Kidney (tissue), 13 donors: ENCODE measurements at regions not wholly inside any gene's neighbourhood (a gene's known extent, or its start where the extent isn't known, plus 50 kb on each side); places are given as distances from the start of the nearest gene placed in this dataset.
"Not testable (repeated sequence)": the region's sequence is repeated elsewhere in the genome, so short reads cannot be mapped to it uniquely, and the experiment has no call there.

Experiments
- DNase-seq, 5 donors: peaks; one replicate each; pipeline ENCODE4 v3.0.0-alpha.2; 2013 to 2020
- FAIRE-seq: peaks from 2 replicates; lab custom pipeline; 2012; peaks lifted over from hg19 to GRCh38; lab: Jason Lieb, UNC
- H3K27ac ChIP-seq, 2 donors: one replicate each; pipeline ENCODE4 v1.7.0; 2013; ENCODE audit warnings: low read depth in 2 of 2, low read length in 2 of 2, inconsistent platforms in 1 of 2
- H3K27me3 ChIP-seq: one replicate; pipeline ENCODE4 v1.7.1; 2013; ENCODE audit warnings: low read length, inconsistent platforms; ENCODE audit not compliant: control insufficient read depth, insufficient read depth
- H3K36me3 ChIP-seq, 3 donors: one replicate each; pipeline versions ENCODE4 v1.7.0 to v1.7.1; 2013; ENCODE audit warnings: low read length in 3 of 3, control low read depth in 1 of 3, inconsistent platforms in 1 of 3; ENCODE audit not compliant: insufficient read depth in 3 of 3, control insufficient read depth in 2 of 3
- H3K4me1 ChIP-seq, 3 donors: one replicate each; pipeline versions ENCODE4 v1.7.0 to v1.7.1; 2013; ENCODE audit warnings: low read length in 3 of 3, inconsistent platforms in 1 of 3, low read depth in 1 of 3; ENCODE audit not compliant: control insufficient read depth in 2 of 3, insufficient read depth in 2 of 3
- H3K4me3 ChIP-seq, 3 donors: one replicate each; pipeline versions ENCODE4 v1.7.0 to v1.8.1; 2013; ENCODE audit warnings: low read length in 3 of 3, control low read depth in 1 of 3, inconsistent platforms in 1 of 3
- H3K9ac ChIP-seq, 3 donors: one replicate each; pipeline versions ENCODE4 v1.7.0 to v1.7.1; 2013; ENCODE audit warnings: low read length in 3 of 3, control low read depth in 1 of 3, inconsistent platforms in 1 of 3
- H3K9me3 ChIP-seq, 3 donors: one replicate each; pipeline versions ENCODE4 v1.7.0 to v1.7.1; 2013; ENCODE audit warnings: low read length in 3 of 3, control low read depth in 1 of 3, inconsistent platforms in 1 of 3; ENCODE audit not compliant: control insufficient read depth in 2 of 3, insufficient read depth in 1 of 3
- intact Hi-C: fragments of 100-400 bp; cut with DNase I; formaldehyde crosslinking; loops from one replicate; pipeline ENCODE4 v1.11.1; 2022
- TF ChIP-seq, protein P1 (sequence below): IDR thresholded peaks from 3 replicates; pipeline ENCODE4 v1.5.1; 2012; ENCODE audit warnings: mild to moderate bottlenecking, moderate library complexity, borderline replicate concordance; ENCODE audit not compliant: insufficient read depth; ENCODE audit errors: extremely low read depth
- donor health status: control.
- donor health status: control.
- donor health status: control.
- donor health status: control.
- donor health status: control.
- donor health status: DM: yes; HTN: yes; CAD: no.
- donor health status: Normal renal cell carcinoma (clear cell type).

DNA sequence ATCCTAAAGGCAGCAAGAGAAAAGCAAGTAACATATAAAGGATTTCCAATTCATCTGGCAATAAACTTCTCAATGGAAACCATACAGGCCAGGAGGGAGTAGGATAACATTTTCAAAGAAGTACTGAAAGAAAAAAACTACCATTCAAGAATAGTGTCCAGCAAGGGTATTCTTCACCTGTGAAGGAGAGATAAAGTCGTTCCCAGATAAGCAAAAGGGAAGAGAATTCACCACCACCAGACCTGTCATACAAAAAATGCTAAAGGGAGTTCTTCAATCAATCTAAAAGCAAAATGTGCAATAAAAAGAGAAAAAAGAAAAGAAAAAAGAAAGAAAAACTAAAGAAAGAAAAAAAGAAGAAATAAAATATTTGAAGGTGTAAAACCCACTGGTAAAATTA, 228.9 kb upstream of the AMIGO2 start:
- FAIRE-seq: no peak

DNA sequence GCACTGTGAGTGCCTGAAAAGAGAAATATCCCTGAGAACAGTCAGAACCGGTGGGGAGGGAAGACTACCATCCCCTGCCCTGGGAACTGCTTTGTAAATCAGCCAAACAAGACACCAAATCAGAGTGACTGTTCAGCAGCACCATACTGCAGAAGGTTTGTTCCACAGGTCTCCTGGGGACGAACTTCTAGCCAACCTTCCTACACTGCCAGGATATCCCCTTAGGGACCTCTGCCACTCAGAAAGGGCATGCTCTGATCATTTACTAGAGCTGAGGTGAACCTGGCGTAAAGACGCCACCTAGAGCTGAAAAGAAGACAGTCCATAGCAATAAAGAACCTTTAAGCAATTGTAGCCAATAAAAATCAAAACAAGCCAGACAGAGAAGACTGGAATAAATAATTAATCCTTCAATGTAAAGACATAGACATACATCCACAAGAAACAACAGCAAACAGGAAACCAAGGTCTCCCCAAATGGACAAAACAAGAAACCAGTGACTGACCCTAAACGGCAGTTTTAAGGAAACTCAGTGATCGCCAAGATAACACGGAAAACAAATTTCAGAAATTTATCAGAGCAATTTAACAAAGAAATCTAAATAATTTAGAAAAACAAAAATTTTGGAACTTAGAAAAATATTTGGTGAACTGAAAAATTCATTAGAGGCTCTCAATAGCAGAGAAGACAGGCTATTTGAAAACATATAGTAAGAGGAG, 228.1 kb upstream of the AMIGO2 start:
- no peak overlapping the region for H3K27ac ChIP-seq
- no peaks in the 10 kb centered on the region for H3K36me3 ChIP-seq
- DNase-seq (peak in 3 of 5 donors; percentile 20 to 56 (median 41)), FAIRE-seq (no peak)
- H3K4me1 ChIP-seq: no peaks in the 10 kb centered on the region
- H3K9me3 ChIP-seq: no peaks in the 10 kb centered on the region
- intact Hi-C loops: loop anchor here (10.0 kb wide), 1 partner anchor 273 kb away; no protein-coding TSS in a partner anchor
- H3K4me3 ChIP-seq: no peak overlapping the region
- H3K9ac ChIP-seq: no peak overlapping the region
- H3K27me3 ChIP-seq: no peaks in the 10 kb centered on the region
- TF ChIP-seq, protein P1, sequence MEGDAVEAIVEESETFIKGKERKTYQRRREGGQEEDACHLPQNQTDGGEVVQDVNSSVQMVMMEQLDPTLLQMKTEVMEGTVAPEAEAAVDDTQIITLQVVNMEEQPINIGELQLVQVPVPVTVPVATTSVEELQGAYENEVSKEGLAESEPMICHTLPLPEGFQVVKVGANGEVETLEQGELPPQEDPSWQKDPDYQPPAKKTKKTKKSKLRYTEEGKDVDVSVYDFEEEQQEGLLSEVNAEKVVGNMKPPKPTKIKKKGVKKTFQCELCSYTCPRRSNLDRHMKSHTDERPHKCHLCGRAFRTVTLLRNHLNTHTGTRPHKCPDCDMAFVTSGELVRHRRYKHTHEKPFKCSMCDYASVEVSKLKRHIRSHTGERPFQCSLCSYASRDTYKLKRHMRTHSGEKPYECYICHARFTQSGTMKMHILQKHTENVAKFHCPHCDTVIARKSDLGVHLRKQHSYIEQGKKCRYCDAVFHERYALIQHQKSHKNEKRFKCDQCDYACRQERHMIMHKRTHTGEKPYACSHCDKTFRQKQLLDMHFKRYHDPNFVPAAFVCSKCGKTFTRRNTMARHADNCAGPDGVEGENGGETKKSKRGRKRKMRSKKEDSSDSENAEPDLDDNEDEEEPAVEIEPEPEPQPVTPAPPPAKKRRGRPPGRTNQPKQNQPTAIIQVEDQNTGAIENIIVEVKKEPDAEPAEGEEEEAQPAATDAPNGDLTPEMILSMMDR: peak; percentile 63

More for the DNA sequence above, 228.9 kb upstream of the AMIGO2 start:
- Histone ChIP-seq H3K4me3 (no peak overlapping the region), H3K36me3 (no peaks in the 10 kb centered on the region), H3K27me3 (no peaks in the 10 kb centered on the region), H3K9me3 (no peaks in the 10 kb centered on the region), H3K4me1 (no peaks in the 10 kb centered on the region), H3K9ac (no peak overlapping the region), H3K27ac (no peak overlapping the region)
- intact Hi-C loops: loop anchor here (10.0 kb wide), 1 partner anchor 274 kb away; no protein-coding TSS in a partner anchor
- no peak for DNase-seq
- TF ChIP-seq, protein P1: no peak

DNA sequence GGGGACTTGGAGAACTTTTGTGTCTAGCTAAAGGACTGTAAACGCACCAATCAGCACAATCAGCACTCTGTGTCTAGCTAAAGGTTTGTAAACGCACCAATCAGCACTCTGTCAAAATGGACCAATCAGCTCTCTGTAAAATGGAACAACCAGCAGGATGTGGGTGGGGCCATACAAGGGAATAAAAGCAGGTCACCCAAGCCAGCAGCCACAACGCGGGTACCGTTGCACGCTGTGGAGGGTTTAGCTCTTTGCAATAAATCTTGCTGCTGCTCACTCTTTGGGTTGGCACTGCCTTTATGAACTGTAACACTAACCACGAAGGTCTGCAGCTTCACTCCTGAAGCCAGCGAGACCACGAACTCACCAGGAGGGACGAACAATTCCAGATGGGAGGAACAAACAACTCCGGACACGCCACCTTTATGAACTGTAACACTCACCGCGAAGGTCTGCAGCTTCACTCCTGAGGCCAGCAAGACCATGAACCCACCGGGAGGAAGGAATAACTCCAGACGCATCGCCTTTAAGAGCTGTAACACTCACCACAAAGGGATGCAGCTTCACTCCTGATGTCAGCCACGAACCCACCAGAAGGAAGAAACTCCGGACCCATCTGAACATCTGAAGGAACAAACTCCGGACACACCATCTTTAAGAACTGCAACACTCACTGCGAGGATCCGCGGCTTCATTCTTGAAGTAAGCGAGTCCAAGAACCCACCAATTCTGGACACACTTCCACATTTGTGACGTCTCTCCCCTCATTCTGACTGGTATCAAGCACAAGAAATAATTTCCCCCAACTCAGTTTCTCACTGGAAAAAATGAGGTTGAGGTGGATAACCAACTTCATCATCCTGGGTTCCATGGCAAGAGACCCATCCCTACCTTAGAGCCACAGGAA, 227.3 kb upstream of the AMIGO2 start:
- H3K36me3 ChIP-seq, H3K9ac ChIP-seq, DNase-seq, H3K27ac ChIP-seq, H3K27me3 ChIP-seq, H3K4me3 ChIP-seq, H3K9me3 ChIP-seq, H3K4me1 ChIP-seq, FAIRE-seq: not testable (repeated sequence)
- intact Hi-C loops: loop anchor here (10.0 kb wide), 1 partner anchor 272 kb away; no protein-coding TSS in a partner anchor

DNA sequence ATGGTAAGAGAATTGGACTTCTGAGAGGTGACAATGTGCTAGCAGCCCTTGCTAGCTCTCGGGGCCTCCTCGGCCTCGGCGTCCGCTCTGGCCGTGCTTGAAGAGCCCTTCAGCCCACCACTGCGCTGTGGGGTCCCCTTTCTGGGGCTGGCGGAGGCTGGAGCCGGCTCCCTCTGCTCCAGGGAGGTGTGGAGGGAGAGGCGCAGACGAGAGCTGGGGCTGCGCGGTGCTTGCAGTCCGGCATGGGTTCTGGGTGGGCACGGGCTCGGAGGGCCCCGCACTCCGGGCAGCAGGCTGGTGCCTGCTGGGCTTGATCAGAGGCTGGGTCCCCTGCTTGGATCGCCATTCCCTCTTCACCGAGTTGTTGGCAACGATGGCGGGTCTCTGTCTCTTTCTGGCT, 226.4 kb upstream of the AMIGO2 start:
- H3K4me3 ChIP-seq: no peak overlapping the region
- no peak overlapping the region for H3K9ac ChIP-seq
- no peak overlapping the region for H3K27ac ChIP-seq
- H3K4me1 ChIP-seq: no peaks in the 10 kb centered on the region
- TF ChIP-seq, protein P1: no peak
- intact Hi-C loops: loop anchor here (10.0 kb wide), 1 partner anchor 271 kb away; no protein-coding TSS in a partner anchor
- H3K27me3 ChIP-seq: no peaks in the 10 kb centered on the region
- no peaks in the 10 kb centered on the region for H3K9me3 ChIP-seq
- no peaks in the 10 kb centered on the region for H3K36me3 ChIP-seq
- FAIRE-seq (no peak), DNase-seq (no peak)
